ENCODE measurements at regions not wholly inside any gene's neighbourhood (a gene's known extent, or its start where the extent isn't known, plus 50 kb on each side); places are given as distances from the start of the nearest gene placed in this dataset.

DNA sequence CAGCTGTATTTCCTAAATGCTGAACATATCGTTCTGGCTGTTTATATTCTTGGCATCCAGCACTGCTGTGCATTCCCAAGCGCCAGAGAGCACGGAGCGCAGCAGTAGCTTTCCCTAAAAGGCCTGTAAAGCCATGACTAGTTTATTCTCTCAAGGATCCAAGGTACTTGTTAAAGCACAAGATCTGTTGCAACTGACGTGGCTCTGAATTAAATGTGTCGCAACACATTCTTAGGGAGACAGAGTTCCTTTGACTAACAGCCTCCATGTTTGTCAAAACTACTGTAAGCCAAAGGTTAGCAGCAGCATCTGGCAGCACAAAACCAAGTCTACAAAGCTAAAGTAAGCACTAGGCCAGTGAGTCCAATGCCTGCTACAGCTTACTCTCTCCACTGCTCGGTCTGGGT is 188.6 kb upstream of the FN1 start:
- TF ChIP-seq, protein P1, sequence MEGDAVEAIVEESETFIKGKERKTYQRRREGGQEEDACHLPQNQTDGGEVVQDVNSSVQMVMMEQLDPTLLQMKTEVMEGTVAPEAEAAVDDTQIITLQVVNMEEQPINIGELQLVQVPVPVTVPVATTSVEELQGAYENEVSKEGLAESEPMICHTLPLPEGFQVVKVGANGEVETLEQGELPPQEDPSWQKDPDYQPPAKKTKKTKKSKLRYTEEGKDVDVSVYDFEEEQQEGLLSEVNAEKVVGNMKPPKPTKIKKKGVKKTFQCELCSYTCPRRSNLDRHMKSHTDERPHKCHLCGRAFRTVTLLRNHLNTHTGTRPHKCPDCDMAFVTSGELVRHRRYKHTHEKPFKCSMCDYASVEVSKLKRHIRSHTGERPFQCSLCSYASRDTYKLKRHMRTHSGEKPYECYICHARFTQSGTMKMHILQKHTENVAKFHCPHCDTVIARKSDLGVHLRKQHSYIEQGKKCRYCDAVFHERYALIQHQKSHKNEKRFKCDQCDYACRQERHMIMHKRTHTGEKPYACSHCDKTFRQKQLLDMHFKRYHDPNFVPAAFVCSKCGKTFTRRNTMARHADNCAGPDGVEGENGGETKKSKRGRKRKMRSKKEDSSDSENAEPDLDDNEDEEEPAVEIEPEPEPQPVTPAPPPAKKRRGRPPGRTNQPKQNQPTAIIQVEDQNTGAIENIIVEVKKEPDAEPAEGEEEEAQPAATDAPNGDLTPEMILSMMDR (IDR thresholded peaks at IDR 0.05) = no peak
- TF ChIP-seq POLR2A (IDR thresholded peaks at IDR 0.05) = no peak
